PC-3 (cell line): ENCODE measurements at regions not wholly inside any gene's neighbourhood (a gene's known extent, or its start where the extent isn't known, plus 50 kb on each side); places are given as distances from the start of the nearest gene placed in this dataset.

Experiments used
- ATAC-seq: fragments of 200-7000 bp; cut with Tn5 transposase; 2 replicates; pipeline ENCODE4 v1.9.1; 2020; ENCODE audit warnings: mild to moderate bottlenecking, moderate library complexity
- BruUV-seq: library from RNA; stranded (reverse); fragments of 400-500 nt; replicated peaks from 2 replicates; lab custom pipeline; 2021; lab: Mats Ljungman, UMichigan
- CTCF ChIA-PET: fragments of 300-600 bp; sonication (Branson Sonifier 250); formaldehyde crosslinking; loops from one replicate; lab custom pipeline; 2022; ENCODE audit warnings: antibody characterized with exemption; lab: Charles Lee
- POLR2A ChIA-PET: fragments of 300-600 bp; sonication (Branson Sonifier 250); formaldehyde crosslinking; loops from one replicate; lab custom pipeline; 2022; ENCODE audit warnings: antibody characterized with exemption; ENCODE audit not compliant: unreplicated experiment; lab: Charles Lee
- DNase-seq: peaks from one replicate; pipeline ENCODE4 v3.0.0-alpha.2; 2015
- H2AFZ ChIP-seq: fragments of 300-600 bp; sonication (generic); 2 replicates; pipeline ENCODE4 v1.6.0; 2016; ENCODE audit warnings: antibody characterized with exemption, low read length
- H3F3A ChIP-seq: fragments of 300-600 bp; sonication (generic); one replicate; pipeline ENCODE4 v1.6.0; 2017; ENCODE audit warnings: antibody characterized with exemption, low read length, control low read depth, mild to moderate bottlenecking; ENCODE audit not compliant: unreplicated experiment
- H3K27ac ChIP-seq: fragments of 300-600 bp; sonication (generic); 2 replicates; pipeline ENCODE4 v1.5.1; 2016; ENCODE audit warnings: mild to moderate bottlenecking, low read length
- H3K27me3 ChIP-seq: fragments of 300-600 bp; sonication (generic); 2 replicates; pipeline ENCODE4 v1.6.1; 2016; ENCODE audit warnings: low read length, mixed read lengths
- H3K36me3 ChIP-seq: fragments of 300-600 bp; sonication (generic); 2 replicates; pipeline ENCODE4 v1.6.1; 2016; ENCODE audit warnings: low read depth, mixed run types, low read length, mixed read lengths
- H3K4me1 ChIP-seq: fragments of 300-600 bp; sonication (generic); 2 replicates; pipeline ENCODE4 v1.5.1; 2016; ENCODE audit warnings: low read length; ENCODE audit not compliant: insufficient read depth
- H3K4me2 ChIP-seq: fragments of 300-600 bp; sonication (generic); 2 replicates; pipeline ENCODE4 v1.6.0; 2016; ENCODE audit warnings: low read length
- H3K4me3 ChIP-seq: fragments of 300-600 bp; sonication (generic); 2 replicates; pipeline ENCODE4 v1.5.1; 2016; ENCODE audit warnings: mild to moderate bottlenecking, low read length, mixed read lengths
- H3K79me2 ChIP-seq: fragments of 300-600 bp; sonication (generic); 2 replicates; pipeline ENCODE4 v1.6.1; 2017; ENCODE audit warnings: low read length, mixed read lengths
- H3K9ac ChIP-seq: fragments of 300-600 bp; sonication (generic); 2 replicates; pipeline ENCODE4 v1.6.0; 2016; ENCODE audit warnings: mild to moderate bottlenecking, low read length
- H3K9me2 ChIP-seq: fragments of 300-600 bp; sonication (generic); replicated peaks from 2 replicates; pipeline ENCODE4 v1.6.1; 2016; ENCODE audit warnings: mixed run types, low read length, mixed read lengths
- H3K9me3 ChIP-seq: fragments of 300-600 bp; sonication (generic); 2 replicates; pipeline ENCODE4 v1.6.1; 2016; ENCODE audit warnings: low read length, mixed read lengths
- H4K20me1 ChIP-seq: fragments of 300-600 bp; sonication (generic); 2 replicates; pipeline ENCODE4 v1.6.1; 2016; ENCODE audit warnings: low read length, mixed read lengths
- EZH2 ChIP-seq: fragments of 300-600 bp; sonication (generic); IDR thresholded peaks from one replicate; pipeline ENCODE4 v1.6.1; 2017; ENCODE audit warnings: antibody characterized with exemption, mild to moderate bottlenecking, low read length; ENCODE audit not compliant: unreplicated experiment
- EZH2phosphoT487 ChIP-seq: fragments of 300-600 bp; sonication (generic); IDR thresholded peaks from 2 replicates; pipeline ENCODE4 v1.6.1; 2018; ENCODE audit warnings: mild to moderate bottlenecking, antibody characterized with exemption, low read length, borderline replicate concordance
- intact Hi-C: fragments of 100-400 bp; cut with micrococcal nuclease; formaldehyde crosslinking; loops from 2 replicates; pipeline ENCODE4 v1.9.0; 2023
- TF ChIP-seq, protein P1 (sequence below): fragments of 300-600 bp; sonication (generic); conservative IDR thresholded peaks from 2 replicates; pipeline ENCODE4 v1.5.1; 2017; ENCODE audit warnings: antibody characterized with exemption, low read depth, mild to moderate bottlenecking, low read length

DNA sequence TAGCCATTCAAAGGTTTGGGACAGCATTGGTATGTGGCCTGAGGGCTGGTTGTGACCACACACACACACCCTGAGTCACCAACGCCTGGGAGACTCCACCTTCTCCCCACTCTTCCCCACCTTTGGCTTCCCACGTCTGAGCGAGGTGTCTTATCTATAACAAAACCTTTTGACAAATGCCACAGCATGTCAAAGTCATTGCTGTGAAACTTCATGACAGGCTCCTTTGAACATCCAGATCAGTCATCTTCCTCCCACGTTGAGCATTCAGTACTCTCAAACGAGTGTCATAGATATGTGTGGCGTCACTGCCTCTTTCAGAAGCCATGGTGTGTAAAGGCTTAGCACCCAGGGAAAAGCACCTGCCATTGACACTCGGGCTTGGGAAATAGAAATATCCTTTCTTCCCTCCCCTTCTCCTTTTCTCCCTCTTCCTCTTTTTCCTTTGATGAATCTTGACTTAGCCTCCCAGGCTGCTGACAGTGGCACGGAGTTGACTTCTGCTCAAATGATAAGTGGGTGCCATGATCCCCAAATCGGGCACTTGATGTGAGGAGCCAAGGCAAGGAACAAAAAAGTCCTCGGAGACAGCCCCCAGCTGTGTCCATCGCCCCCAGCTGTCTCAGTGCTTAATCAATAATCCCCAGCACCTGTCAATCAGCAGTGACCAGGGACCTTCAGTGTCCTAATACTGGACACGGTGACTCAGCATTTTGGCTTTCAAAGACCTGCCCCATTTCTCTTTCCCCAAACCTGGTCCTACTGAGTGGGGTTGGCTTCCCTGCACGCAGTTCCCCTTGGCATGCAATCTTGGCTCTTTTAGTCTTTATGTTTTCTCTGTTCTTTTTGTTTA is 114.8 kb downstream of the FGF18 start:
- Histone ChIP-seq H3K36me3 (no peaks in the 10 kb centered on the region), H2AFZ (no peak overlapping the region), H3K27ac (no peak overlapping the region), H3K9ac (no peak overlapping the region), H3F3A (no peaks in the 10 kb centered on the region), H3K79me2 (no peaks in the 10 kb centered on the region), H3K9me2 (no peaks in the 10 kb centered on the region), H3K27me3 (peaks cover 15% of the 10 kb centered on the region; the same call in 1 of the 2 replicates), H3K4me1 (peaks cover 9% of the 10 kb centered on the region; the same call in 1 of the 2 replicates), H3K9me3 (no peaks in the 10 kb centered on the region), H4K20me1 (no peaks in the 10 kb centered on the region), H3K4me3 (no peak overlapping the region), H3K4me2 (peak overlapping the region; percentile 6; the same call in 1 of the 2 replicates)
- no TSS peak for BruUV-seq
- peak; percentile 74 for ATAC-seq
- POLR2A ChIA-PET = no interaction called here
- TF ChIP-seq EZH2phosphoT487 = no peak
- no peak for TF ChIP-seq EZH2
- TF ChIP-seq, protein P1, sequence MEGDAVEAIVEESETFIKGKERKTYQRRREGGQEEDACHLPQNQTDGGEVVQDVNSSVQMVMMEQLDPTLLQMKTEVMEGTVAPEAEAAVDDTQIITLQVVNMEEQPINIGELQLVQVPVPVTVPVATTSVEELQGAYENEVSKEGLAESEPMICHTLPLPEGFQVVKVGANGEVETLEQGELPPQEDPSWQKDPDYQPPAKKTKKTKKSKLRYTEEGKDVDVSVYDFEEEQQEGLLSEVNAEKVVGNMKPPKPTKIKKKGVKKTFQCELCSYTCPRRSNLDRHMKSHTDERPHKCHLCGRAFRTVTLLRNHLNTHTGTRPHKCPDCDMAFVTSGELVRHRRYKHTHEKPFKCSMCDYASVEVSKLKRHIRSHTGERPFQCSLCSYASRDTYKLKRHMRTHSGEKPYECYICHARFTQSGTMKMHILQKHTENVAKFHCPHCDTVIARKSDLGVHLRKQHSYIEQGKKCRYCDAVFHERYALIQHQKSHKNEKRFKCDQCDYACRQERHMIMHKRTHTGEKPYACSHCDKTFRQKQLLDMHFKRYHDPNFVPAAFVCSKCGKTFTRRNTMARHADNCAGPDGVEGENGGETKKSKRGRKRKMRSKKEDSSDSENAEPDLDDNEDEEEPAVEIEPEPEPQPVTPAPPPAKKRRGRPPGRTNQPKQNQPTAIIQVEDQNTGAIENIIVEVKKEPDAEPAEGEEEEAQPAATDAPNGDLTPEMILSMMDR = no peak
- DNase-seq = peak; percentile 60
- CTCF ChIA-PET = no interaction called here
- intact Hi-C loops = no loop called here

DNA sequence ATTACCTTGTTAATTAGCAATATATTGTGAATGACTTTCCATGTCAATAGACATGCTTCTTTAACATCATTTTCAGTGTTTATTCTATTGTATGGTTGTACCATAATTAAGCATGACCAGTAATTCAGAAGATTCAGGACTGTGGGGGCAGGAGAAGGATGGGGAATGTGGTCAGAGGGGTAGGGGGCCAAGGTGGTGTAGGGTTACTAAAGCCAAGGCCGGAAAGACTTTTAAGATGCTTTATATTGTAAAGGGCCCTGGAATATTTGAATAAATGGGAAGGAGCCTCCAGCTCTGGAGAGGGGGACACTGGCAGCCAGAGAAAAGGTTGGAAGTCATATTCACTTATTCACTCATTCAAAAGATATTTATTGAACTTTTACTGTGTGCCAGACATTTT is 115.7 kb downstream of the FGF18 start:
- DNase-seq = no peak
- TF ChIP-seq, protein P1 = no peak
- TF ChIP-seq EZH2phosphoT487 (no peak), EZH2 (no peak)
- ChIA-PET POLR2A (no interaction called here), CTCF (no interaction called here)
- H3F3A ChIP-seq = no peaks in the 10 kb centered on the region
- H3K9me3 ChIP-seq = no peaks in the 10 kb centered on the region
- H3K36me3 ChIP-seq = no peaks in the 10 kb centered on the region
- H3K9me2 ChIP-seq = no peaks in the 10 kb centered on the region
- peaks cover 9% of the 10 kb centered on the region; the same call in 1 of the 2 replicates for H3K4me1 ChIP-seq
- no peaks in the 10 kb centered on the region for H3K79me2 ChIP-seq
- intact Hi-C loops = no loop called here
- ATAC-seq = no peak
- H3K4me2 ChIP-seq = no peak overlapping the region
- no peak overlapping the region for H3K27ac ChIP-seq
- H3K9ac ChIP-seq = no peak overlapping the region
- peaks cover 18% of the 10 kb centered on the region; the same call in 1 of the 2 replicates for H3K27me3 ChIP-seq
- BruUV-seq = no TSS peak
- no peaks in the 10 kb centered on the region for H4K20me1 ChIP-seq
- no peak overlapping the region for H2AFZ ChIP-seq
- H3K4me3 ChIP-seq = no peak overlapping the region
